Keratinocyte (primary cell): ENCODE measurements at regions not wholly inside any gene's neighbourhood (a gene's known extent, or its start where the extent isn't known, plus 50 kb on each side); places are given as distances from the start of the nearest gene placed in this dataset.

Experiments
- DNase-seq: peaks from one replicate; pipeline ENCODE4 v3.0.0-alpha.2; 2011; ENCODE audit warnings: low read depth, missing footprints, low spot score
- FAIRE-seq: peaks from 2 replicates; lab custom pipeline; 2011; peaks lifted over from hg19 to GRCh38; lab: Jason Lieb, UNC
- H2AFZ ChIP-seq: 2 replicates; pipeline ENCODE4 v1.6.0; 2012; ENCODE audit warnings: low read length, control low read depth, inconsistent platforms; ENCODE audit not compliant: control insufficient read depth
- H3K27ac ChIP-seq: 2 replicates; pipeline ENCODE4 v1.5.1; 2011; ENCODE audit warnings: low read length; ENCODE audit not compliant: control insufficient read depth, insufficient read depth
- H3K27me3 ChIP-seq: 3 replicates; pipeline ENCODE4 v1.6.0; 2011; ENCODE audit warnings: low read length; ENCODE audit not compliant: control insufficient read depth, insufficient read depth; ENCODE audit errors: extremely low read depth
- H3K36me3 ChIP-seq, 2 experiments: 2 replicates in 1 of 2; 3 replicates in 1 of 2; pipeline ENCODE4 v1.5.1; 2011; ENCODE audit warnings: low read length in 2 of 2, mild to moderate bottlenecking in 1 of 2; ENCODE audit not compliant: control insufficient read depth in 2 of 2, insufficient read depth in 2 of 2; ENCODE audit errors: extremely low read depth in 1 of 2
- H3K4me1 ChIP-seq: 3 replicates; pipeline ENCODE4 v1.5.1; 2011; ENCODE audit warnings: low read length; ENCODE audit not compliant: control insufficient read depth, insufficient read depth; ENCODE audit errors: extremely low read depth
- H3K4me2 ChIP-seq: 3 replicates; pipeline ENCODE4 v1.6.0; 2011; ENCODE audit warnings: low read depth, low read length; ENCODE audit not compliant: control insufficient read depth, insufficient read depth; ENCODE audit errors: extremely low read depth
- H3K4me3 ChIP-seq, 3 experiments: fragments of 200-600 bp in 1 of 3; sonication (generic) in 1 of 3; 2 replicates in 2 of 3; 3 replicates in 1 of 3; pipeline ENCODE4 v1.5.1; 2011 to 2016; ENCODE audit warnings: low read length in 3 of 3, mild to moderate bottlenecking in 3 of 3, control low read depth in 2 of 3, inconsistent platforms in 1 of 3, low read depth in 1 of 3, mixed read lengths in 1 of 3, mixed run types in 1 of 3, moderate library complexity in 1 of 3; ENCODE audit not compliant: control insufficient read depth in 2 of 3, insufficient read depth in 2 of 3; ENCODE audit errors: extremely low read depth in 1 of 3
- H3K79me2 ChIP-seq: 2 replicates; pipeline ENCODE4 v1.6.0; 2012; ENCODE audit warnings: low read length; ENCODE audit not compliant: control insufficient read depth, insufficient read depth
- H3K9ac ChIP-seq: 3 replicates; pipeline ENCODE4 v1.6.0; 2011; ENCODE audit warnings: low read length; ENCODE audit not compliant: control insufficient read depth, insufficient read depth; ENCODE audit errors: extremely low read depth
- H3K9me1 ChIP-seq: 3 replicates; pipeline ENCODE4 v1.6.0; 2011; ENCODE audit warnings: low read length; ENCODE audit not compliant: control insufficient read depth, insufficient read depth; ENCODE audit errors: extremely low read depth
- H3K9me3 ChIP-seq: 2 replicates; pipeline ENCODE4 v1.5.1; 2012; ENCODE audit warnings: low read depth, low read length; ENCODE audit not compliant: control insufficient read depth
- H4K20me1 ChIP-seq: 3 replicates; pipeline ENCODE4 v1.6.0; 2011; ENCODE audit warnings: low read length; ENCODE audit not compliant: control insufficient read depth, insufficient read depth; ENCODE audit errors: extremely low read depth
- EZH2 ChIP-seq: IDR thresholded peaks from one replicate; pipeline ENCODE4 v1.6.1; 2012; ENCODE audit warnings: inconsistent platforms, mild to moderate bottlenecking, low read length, moderate library complexity
- dilution Hi-C: fragments of 300-500 bp; cut with MboI; formaldehyde crosslinking; loops from one replicate; pipeline ENCODE4 v1.7.0; 2020; ENCODE audit warnings: low sequenced_read_pairs; ENCODE audit not compliant: extremely low pct_ligation_motif_present
- TF ChIP-seq, protein P1 (sequence below), 3 experiments: IDR thresholded peaks in 1 of 3; conservative IDR thresholded peaks in 1 of 3; optimal IDR thresholded peaks in 1 of 3; 2 replicates in 2 of 3; 3 replicates in 1 of 3; pipeline versions ENCODE3 to v1.5.1; 2011; ENCODE audit warnings: low read length in 3 of 3, mild to moderate bottlenecking in 3 of 3, moderate library complexity in 2 of 3, control low read depth in 1 of 3, inconsistent platforms in 1 of 3; ENCODE audit not compliant: insufficient read depth in 2 of 3; ENCODE audit errors: extremely low read depth in 1 of 3

DNA sequence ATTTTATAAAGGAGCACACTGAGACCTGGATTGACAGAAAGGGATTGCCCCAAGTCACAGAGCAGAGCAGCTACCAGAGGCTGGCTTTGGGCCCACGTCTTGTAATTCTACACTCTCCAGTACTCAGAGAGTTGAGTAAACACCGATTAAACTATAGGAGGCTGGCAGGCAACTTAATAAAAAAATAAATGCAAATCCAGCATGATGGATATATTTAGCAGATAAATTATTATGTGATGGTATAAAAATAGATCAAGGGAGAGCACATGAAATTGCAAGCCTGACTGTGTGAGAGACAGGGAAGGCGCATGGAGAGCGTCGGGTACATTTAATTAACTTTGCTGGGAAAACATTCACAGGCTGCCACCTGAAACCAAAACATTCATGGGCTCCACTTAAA is 87.7 kb upstream of the CCL2 start:
- no peak overlapping the region for H3K9ac ChIP-seq
- DNase-seq: no peak
- H3K27me3 ChIP-seq: no peaks in the 10 kb centered on the region
- H3K36me3 ChIP-seq: no peaks in the 10 kb centered on the region
- H3K9me1 ChIP-seq: no peaks in the 10 kb centered on the region
- no peak for FAIRE-seq
- no peak overlapping the region for H3K4me3 ChIP-seq
- H3K4me2 ChIP-seq: no peak overlapping the region
- H4K20me1 ChIP-seq: no peaks in the 10 kb centered on the region
- H3K79me2 ChIP-seq: no peaks in the 10 kb centered on the region
- H3K9me3 ChIP-seq: no peaks in the 10 kb centered on the region
- H3K4me1 ChIP-seq: no peaks in the 10 kb centered on the region
- dilution Hi-C loops: no loop called here
- H2AFZ ChIP-seq: no peak overlapping the region
- TF ChIP-seq, protein P1, sequence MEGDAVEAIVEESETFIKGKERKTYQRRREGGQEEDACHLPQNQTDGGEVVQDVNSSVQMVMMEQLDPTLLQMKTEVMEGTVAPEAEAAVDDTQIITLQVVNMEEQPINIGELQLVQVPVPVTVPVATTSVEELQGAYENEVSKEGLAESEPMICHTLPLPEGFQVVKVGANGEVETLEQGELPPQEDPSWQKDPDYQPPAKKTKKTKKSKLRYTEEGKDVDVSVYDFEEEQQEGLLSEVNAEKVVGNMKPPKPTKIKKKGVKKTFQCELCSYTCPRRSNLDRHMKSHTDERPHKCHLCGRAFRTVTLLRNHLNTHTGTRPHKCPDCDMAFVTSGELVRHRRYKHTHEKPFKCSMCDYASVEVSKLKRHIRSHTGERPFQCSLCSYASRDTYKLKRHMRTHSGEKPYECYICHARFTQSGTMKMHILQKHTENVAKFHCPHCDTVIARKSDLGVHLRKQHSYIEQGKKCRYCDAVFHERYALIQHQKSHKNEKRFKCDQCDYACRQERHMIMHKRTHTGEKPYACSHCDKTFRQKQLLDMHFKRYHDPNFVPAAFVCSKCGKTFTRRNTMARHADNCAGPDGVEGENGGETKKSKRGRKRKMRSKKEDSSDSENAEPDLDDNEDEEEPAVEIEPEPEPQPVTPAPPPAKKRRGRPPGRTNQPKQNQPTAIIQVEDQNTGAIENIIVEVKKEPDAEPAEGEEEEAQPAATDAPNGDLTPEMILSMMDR (optimal IDR thresholded peaks at IDR 0.05 in 1 of 3, IDR thresholded peaks at IDR 0.05 in 1 of 3, conservative IDR thresholded peaks at IDR 0.05 in 1 of 3; ENCODE audit: extremely low read depth in 1 of 3, insufficient read depth in 2 of 3, low read length in 3 of 3): no peak
- TF ChIP-seq EZH2: no peak
- no peak overlapping the region for H3K27ac ChIP-seq

DNA sequence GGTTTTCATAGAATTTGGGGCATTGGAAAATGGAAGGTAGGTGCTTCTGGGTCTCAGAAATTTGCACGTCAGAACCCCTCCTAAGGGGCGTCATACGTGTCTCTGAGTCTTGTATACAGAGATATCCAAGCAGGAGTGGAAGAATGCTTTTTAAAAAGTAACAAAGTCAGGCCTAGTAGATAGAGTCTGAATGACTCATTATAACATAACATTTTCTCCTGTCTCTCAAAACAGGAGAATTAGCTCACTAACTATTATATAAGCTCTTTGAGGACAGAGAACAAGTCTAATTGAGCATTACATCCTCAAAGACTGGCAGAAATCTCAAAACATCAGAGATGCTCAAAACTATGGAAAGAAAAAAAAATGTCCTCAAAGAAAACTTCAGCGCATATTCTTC is 86.1 kb upstream of the CCL2 start:
- H3K9ac ChIP-seq: no peak overlapping the region
- H3K9me1 ChIP-seq: no peaks in the 10 kb centered on the region
- FAIRE-seq (no peak), DNase-seq (no peak)
- H4K20me1 ChIP-seq: no peaks in the 10 kb centered on the region
- H2AFZ ChIP-seq: no peak overlapping the region
- TF ChIP-seq, protein P1 (optimal IDR thresholded peaks at IDR 0.05 in 1 of 3, IDR thresholded peaks at IDR 0.05 in 1 of 3, conservative IDR thresholded peaks at IDR 0.05 in 1 of 3; ENCODE audit: extremely low read depth in 1 of 3, insufficient read depth in 2 of 3, low read length in 3 of 3): no peak
- no peak for TF ChIP-seq EZH2
- no peaks in the 10 kb centered on the region for H3K4me1 ChIP-seq
- no peaks in the 10 kb centered on the region for H3K36me3 ChIP-seq
- H3K27ac ChIP-seq: no peak overlapping the region
- H3K4me3 ChIP-seq: no peak overlapping the region
- H3K79me2 ChIP-seq: no peaks in the 10 kb centered on the region
- H3K9me3 ChIP-seq: no peaks in the 10 kb centered on the region
- no peak overlapping the region for H3K4me2 ChIP-seq
- dilution Hi-C loops: no loop called here
- H3K27me3 ChIP-seq: no peaks in the 10 kb centered on the region
